GM04503 (cell line): ENCODE measurements at regions not wholly inside any gene's neighbourhood (a gene's known extent, or its start where the extent isn't known, plus 50 kb on each side); places are given as distances from the start of the nearest gene placed in this dataset.

ENCODE experiments used
- DNase-seq: peaks from one replicate; pipeline ENCODE4 v3.0.0-alpha.2; 2012; ENCODE audit warnings: low read depth

DNA sequence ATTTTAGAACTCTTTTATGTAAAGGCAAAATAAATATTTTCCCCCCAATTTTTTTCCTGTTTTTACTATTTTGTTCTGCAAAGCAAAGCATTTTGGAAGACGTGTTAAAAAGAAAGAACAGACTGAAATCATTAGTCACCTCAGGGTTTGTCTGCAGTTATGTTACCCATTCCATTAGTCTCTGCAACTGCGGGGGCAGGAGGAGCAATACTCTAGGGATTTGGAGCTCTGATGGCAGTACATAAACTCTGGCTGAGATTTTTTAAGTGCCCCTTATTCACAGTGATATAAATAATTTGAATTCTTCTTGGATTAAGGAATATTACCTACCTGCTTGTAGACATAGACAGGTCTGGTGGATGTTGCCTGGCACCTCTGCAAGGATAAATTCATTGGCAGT lies 88.0 kb upstream of the CELF4 start:
- DNase-seq = no peak

DNA sequence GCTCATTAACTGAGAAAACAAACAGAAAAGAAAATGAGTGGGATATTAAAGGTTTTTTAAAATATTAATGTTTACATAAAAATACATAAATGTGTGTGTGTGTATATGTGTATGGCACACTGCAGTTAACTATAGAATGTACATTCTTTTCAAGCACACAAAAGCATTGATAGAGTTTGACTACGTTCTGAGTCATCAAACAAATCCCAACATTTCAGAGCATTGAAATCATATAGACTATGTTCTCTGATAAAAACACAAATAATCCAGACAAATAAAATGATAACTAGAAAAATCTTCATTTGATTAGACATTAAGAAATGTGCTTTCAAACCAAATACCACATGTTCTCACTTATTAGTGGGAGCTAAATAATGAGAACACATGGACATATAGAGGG lies 84.3 kb upstream of the CELF4 start:
- DNase-seq = no peak

DNA sequence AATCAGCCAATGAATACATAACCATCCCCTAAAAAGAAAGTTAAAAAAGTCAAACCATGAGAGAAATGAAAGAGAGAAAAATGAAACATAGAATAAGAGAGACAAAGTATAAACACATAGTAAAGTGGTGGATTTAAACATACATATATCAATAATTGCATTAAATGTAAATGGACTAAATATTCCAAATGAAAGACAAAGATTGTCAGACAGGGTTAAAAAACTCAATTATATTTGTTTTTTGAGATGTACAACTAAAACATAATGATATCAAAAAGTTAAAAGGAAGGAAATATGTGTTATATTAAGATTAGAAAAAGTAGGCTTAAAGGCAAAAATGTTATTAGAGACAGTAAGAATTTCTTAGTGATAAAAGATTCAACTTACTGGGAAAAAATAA lies 83.8 kb upstream of the CELF4 start:
- DNase-seq = no peak

DNA sequence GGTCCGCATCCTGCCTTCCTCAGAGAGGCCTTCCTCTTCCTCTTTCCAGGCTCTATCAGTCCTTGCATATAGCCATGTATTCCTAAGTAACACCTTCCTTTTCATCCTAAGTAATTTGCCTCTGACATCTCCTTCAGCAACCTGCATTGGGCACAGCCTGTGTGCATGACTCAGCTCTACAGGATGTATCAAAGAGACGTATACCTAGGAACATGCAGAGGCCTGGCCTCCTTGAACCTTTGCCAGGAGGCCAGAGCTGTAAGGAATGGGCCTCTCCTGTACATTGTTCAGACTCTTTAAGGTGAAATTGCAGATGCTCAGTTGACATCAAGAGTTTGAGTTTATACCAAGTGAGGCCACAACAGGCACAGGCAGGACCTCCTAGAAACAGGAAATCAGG lies 76.0 kb upstream of the CELF4 start:
- no peak for DNase-seq

DNA sequence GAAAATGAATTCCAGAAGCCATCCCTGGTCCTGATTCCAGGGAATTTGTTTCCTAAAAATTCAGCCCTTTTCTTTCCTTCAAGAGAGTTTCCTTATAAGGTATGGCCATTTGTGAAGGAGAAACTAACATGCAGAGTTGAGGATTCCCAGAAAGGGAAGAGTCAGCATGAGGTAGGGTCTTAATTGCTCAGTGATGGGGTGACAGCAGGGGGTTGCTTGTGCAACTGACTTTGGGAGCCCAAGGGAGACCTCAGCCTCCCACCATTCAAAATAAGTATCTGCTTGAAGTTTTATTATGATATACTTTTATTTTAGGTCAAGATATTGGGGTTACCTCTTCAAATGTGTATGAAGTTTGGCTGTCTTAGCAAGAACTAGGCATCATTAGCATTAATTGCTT lies 74.9 kb upstream of the CELF4 start:
- no peak for DNase-seq

DNA sequence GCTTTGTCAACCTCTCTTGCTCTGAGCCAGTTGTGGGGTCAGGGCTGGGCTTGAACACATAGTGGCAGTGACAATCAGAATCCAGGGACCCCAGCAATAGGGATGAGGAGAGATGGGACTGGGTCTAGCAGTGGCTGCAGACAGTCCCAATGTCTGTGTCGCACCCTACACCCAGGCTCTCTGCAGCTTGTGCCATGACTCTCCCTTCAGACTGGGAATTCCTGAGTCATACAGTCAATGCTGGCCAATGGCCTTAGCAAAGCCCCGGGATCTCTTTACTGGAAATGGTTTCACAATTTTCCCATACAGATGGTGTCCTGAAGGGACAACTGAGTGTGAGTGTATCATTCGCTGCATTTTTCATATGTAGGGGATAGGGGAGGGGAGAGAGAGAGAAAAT lies 74.2 kb upstream of the CELF4 start:
- no peak for DNase-seq

DNA sequence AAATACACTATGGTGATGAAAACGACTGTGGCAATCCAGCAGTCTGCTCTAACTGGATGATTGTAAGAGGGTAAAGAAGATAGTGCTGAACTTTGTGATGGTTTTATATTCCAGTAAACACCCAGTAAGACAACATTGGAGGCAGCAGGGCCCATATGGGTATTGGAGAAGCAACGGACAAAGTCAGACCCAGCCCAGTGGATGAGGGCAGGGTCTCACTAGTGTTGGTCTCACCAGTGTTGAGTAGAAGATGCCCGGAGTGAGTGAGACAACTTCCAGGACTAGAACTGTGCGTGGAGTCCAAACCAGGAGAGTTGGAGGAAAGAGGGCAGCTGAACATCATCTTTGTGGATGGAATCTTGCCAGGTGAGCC lies 71.9 kb upstream of the CELF4 start:
- no peak for DNase-seq

DNA sequence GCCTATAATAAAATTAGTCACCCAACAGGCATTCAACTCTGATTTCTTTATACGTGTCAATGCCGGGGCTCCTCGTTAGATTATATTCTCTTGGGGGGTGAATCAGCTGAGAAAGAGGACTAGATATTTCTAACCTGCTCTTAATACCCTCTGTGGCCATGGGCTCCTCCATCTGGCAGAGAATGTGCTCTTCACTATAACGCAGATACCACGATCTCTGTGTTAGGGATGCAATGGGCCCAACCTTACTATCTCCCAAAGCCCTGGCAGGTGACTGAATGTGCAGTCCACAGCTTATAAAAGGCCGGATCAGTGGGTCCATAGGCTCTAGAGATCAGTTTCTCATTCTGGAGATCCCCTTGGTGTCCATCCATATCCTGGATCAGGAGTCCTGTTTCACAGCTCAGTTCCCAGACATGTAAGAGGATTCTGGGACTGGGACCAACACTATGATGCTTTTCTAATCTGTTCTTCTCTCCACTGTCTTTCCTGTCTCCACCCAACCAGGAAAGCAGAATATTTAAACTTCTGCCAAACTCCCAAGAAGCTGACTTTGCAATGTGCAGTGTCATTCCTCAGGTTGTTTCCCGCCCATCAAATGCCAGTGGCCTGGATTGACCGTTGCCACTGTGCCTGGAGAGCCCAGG lies 71.4 kb upstream of the CELF4 start:
- no peak for DNase-seq

DNA sequence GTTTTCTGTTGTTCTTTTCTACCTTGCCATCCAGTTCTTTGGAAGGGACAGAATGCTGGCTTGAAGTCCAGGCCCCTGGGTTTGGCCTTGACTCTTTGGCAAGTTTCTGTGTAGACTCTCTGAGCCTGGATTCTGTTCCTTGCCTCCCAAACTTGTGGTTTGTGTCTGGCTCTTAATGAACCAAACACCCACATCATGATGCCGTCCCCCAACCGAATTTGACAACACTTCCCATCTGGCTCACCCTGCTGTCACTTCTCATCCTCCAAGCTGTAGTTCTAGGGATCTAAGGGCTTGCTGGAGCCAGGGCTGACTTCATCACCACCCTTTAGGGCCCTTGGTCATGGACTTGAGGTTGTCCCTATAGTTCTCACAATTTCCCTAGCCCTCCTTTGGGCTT lies 68.9 kb upstream of the CELF4 start:
- no peak for DNase-seq

DNA sequence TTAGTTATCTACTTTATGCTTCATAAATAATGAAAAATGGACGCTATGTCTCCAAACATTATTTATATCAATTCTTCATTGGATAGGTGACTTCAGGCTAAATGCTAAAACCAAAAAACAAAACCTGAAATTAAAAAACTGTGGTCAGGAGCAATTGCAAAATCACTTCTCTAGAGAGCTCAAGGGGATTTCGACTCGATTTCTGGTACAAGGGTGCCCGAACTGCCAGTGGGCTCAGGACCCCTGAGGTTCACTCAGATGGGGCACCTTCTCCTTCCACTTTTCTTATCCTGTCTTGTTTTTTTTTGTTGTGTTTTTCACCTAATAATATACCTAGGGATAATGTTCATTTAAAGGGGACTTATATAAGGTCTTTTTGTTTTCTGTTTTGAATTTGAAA lies 65.8 kb upstream of the CELF4 start:
- no peak for DNase-seq

DNA sequence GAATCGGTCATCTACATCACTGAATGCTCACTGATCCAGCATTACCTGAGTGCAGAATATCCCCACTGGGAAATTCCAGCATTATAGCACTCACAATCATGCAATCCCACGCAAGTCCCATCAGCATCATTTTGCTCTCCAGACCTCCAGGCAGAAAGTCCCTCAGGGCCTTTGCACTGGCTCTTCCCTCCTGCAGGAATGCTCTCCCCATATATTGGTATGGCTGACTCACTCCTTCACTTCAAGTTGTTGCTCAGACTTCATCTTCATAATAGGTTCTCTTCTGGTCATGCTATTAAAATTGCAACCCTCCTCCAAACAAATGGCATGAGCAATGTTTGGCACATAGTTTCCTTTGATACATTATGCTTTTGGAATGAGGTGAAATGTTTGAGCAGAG lies 64.7 kb upstream of the CELF4 start:
- DNase-seq = no peak

DNA sequence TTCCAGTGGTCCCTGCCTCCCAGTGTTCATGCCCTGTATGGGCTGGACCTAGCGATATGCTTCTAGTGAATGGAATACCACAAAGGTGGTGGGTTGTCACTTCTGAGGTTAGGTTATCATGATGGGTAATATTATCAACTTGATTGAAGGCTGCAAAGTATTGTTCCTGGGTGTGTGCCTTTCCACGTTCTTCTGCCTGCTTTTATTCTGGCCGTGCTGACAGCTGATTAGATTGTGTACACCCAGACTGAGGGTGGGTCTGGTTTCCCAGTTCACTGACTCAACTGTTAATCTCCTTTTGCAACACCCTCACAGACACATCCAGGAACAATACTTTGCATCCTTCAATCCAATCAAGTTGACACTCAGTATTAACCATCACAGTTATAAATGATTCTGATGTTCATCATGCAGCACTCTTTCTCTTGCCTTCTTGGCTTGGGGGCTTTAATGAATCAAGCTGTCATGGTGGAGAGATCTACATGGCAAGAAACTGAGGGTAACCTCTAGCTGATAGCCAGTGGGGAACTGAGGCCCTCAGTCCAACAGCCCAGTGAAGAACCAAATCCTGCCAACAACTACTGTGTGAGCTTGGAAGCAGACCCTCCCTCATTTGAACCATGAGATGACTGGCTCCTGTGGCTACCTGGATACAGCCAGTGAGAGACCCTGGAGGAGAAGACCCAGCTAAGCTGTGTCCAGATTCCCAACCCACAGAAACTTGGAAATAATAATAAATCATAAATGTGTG lies 63.0 kb upstream of the CELF4 start:
- no peak for DNase-seq

DNA sequence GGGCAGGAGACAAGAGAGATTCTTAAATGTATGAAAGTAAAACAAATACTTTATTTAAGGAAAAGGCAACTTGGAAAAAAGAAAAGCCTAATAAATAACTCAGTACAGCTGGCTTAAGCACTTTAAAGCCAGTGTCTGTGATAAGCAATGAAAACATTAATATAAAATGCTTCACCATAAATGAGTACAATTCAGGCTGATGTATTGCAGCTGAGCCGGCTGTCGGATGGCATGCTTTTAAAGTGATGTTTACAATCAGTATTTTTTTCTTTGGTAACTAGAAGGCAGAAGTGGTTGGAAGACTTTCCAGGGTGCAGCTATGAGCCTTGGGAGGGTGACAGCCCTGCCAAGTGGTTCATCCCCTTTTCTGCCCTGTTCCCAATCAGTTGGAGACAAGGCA lies 58.7 kb upstream of the CELF4 start:
- no peak for DNase-seq

DNA sequence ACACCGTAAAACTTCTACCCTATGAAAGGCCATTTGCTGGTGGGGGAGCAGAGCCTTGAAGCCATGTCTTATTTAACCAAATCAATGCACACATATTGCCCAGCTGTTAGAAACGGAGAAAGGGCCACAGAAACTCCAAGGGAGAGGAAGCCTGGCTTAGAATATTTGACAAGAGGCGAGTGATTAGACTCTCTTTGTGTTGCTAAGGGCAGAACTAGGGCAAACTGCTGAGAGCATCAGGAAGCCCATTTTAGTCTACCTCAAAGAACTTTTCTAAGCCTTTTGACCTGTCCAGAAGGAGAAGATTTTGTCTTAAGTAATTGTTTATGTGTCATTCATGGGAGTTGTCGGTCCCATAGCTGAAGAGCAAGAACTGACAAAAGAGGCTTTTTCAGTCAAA lies 54.4 kb upstream of the CELF4 start:
- DNase-seq = no peak

DNA sequence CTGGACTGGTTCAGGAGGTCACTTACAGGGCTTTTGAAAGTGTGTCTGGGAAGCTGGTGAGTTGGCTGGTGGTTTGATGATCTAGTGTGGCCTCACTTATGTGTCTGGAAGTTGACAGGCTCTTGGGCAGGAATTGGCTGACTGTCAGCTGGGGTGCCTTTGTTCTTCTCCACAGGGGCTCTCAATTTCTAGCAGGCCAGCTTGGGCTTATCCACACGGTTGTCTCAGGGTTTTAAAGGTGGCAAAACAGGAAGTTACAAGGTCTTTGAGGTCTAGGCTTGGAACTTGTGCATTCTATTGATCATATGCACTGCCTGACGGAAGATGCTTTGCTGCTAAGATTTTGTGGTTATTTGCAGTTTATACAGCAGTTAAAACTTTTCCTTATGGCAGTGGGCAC lies 52.0 kb upstream of the CELF4 start:
- DNase-seq = no peak
